ENCODE measurements at regions not wholly inside any gene's neighbourhood (a gene's known extent, or its start where the extent isn't known, plus 50 kb on each side); places are given as distances from the start of the nearest gene placed in this dataset.

DNA sequence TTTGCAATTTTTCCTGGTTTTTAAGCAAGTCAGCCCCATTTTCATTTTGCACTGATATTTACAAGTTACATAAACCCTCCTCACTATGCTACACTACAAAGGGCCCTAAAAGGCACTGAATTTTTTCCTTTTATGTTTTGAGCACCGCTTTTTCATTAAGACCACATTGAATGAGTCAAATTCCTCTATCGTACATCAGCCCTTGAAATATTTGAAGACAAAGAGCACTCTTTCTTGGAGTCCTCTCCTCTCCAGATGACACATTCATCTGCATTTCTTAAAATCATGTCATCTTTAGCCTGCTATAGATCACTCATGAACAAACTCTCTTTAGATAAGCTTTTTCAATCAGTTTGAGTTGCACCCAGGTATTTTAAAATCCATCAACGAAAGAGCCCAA is 306.6 kb upstream of the SOX11 start:
- TF ChIP-seq EZH2phosphoT487 (IDR thresholded peaks at IDR 0.05; ENCODE audit: insufficient read depth, low read depth) (no peak), EZH2 (IDR thresholded peaks at IDR 0.05; ENCODE audit: insufficient read depth, poor library complexity, severe bottlenecking) (no peak)
- H3K27me3 ChIP-seq (replicated peaks; ENCODE audit: insufficient read depth), result no peaks in the 10 kb centered on the region
- no peak overlapping the region for H2AFZ ChIP-seq
- no peaks in the 10 kb centered on the region for H3K4me1 ChIP-seq (ENCODE audit: insufficient read depth)
- no peak overlapping the region for H3K4me2 ChIP-seq (ENCODE audit: unreplicated experiment)
- 10 to 15% methylated on average over 3 of the region's 3 CpGs for WGBS, 2 experiments (ENCODE audit: low coverage in 1 of 2, low lambda C conversion rate in 2 of 2, missing lambda C conversion rate in 2 of 2)
- DNase-seq, result no peak
- H3K79me2 ChIP-seq (ENCODE audit: insufficient read depth), result no peaks in the 10 kb centered on the region
- in situ Hi-C loops (cut with MboI), result no loop called here
- H3K9me2 ChIP-seq (ENCODE audit: insufficient read depth), result no peaks in the 10 kb centered on the region
- no peaks in the 10 kb centered on the region for H3F3A ChIP-seq (ENCODE audit: insufficient read depth)
- no peak overlapping the region for H3K27ac ChIP-seq
- H3K4me3 ChIP-seq, result no peak overlapping the region
- no peaks in the 10 kb centered on the region for H4K20me1 ChIP-seq (ENCODE audit: insufficient read depth)
- H3K36me3 ChIP-seq (ENCODE audit: low read depth), result no peaks in the 10 kb centered on the region
- H3K9ac ChIP-seq, result no peak overlapping the region
- no peaks in the 10 kb centered on the region for H3K9me3 ChIP-seq (ENCODE audit: low read depth)

GRCh38 chr2:5387406-5387805 is 304.8 kb upstream of the SOX11 start:
- no peaks in the 10 kb centered on the region for H3K9me2 ChIP-seq (ENCODE audit: insufficient read depth)
- no peaks in the 10 kb centered on the region for H3K27me3 ChIP-seq (replicated peaks; ENCODE audit: insufficient read depth)
- no peak overlapping the region for H3K4me3 ChIP-seq
- no peaks in the 10 kb centered on the region for H3K79me2 ChIP-seq (ENCODE audit: insufficient read depth)
- no peaks in the 10 kb centered on the region for H4K20me1 ChIP-seq (ENCODE audit: insufficient read depth)
- H3F3A ChIP-seq (ENCODE audit: insufficient read depth), result no peaks in the 10 kb centered on the region
- no peaks in the 10 kb centered on the region for H3K4me1 ChIP-seq (ENCODE audit: insufficient read depth)
- in situ Hi-C loops (cut with MboI), result no loop called here
- no peak overlapping the region for H2AFZ ChIP-seq
- TF ChIP-seq EZH2phosphoT487 (IDR thresholded peaks at IDR 0.05; ENCODE audit: insufficient read depth, low read depth), result no peak
- no peak for TF ChIP-seq EZH2 (IDR thresholded peaks at IDR 0.05; ENCODE audit: insufficient read depth, poor library complexity, severe bottlenecking)
- H3K36me3 ChIP-seq (ENCODE audit: low read depth), result no peaks in the 10 kb centered on the region
- no peak overlapping the region for H3K4me2 ChIP-seq (ENCODE audit: unreplicated experiment)
- H3K9ac ChIP-seq, result no peak overlapping the region
- H3K9me3 ChIP-seq (ENCODE audit: low read depth), result no peaks in the 10 kb centered on the region
- WGBS, 2 experiments (ENCODE audit: low coverage in 1 of 2, low lambda C conversion rate in 2 of 2, missing lambda C conversion rate in 2 of 2), result 36 to 47% methylated on average over 2 of the region's 2 CpGs
- no peak for DNase-seq
- no peak overlapping the region for H3K27ac ChIP-seq

- no peak overlapping the region for H2AFZ ChIP-seq
- no peaks in the 10 kb centered on the region for H3K9me3 ChIP-seq (ENCODE audit: low read depth)
- H3F3A ChIP-seq (ENCODE audit: insufficient read depth), result no peaks in the 10 kb centered on the region
- H4K20me1 ChIP-seq (ENCODE audit: insufficient read depth), result no peaks in the 10 kb centered on the region
- no peak overlapping the region for H3K4me3 ChIP-seq
- no peak overlapping the region for H3K9ac ChIP-seq
- H3K79me2 ChIP-seq (ENCODE audit: insufficient read depth), result no peaks in the 10 kb centered on the region
- in situ Hi-C loops (cut with MboI), result no loop called here
- DNase-seq, result no peak
- no peaks in the 10 kb centered on the region for H3K9me2 ChIP-seq (ENCODE audit: insufficient read depth)
- H3K4me1 ChIP-seq (ENCODE audit: insufficient read depth), result no peaks in the 10 kb centered on the region
- WGBS, 2 experiments (ENCODE audit: low coverage in 1 of 2, low lambda C conversion rate in 2 of 2, missing lambda C conversion rate in 2 of 2), result 24 to 36% methylated on average over 4 to 5 of the region's 5 CpGs
- H3K27ac ChIP-seq, result no peak overlapping the region
- no peak overlapping the region for H3K4me2 ChIP-seq (ENCODE audit: unreplicated experiment)
- no peaks in the 10 kb centered on the region for H3K36me3 ChIP-seq (ENCODE audit: low read depth)
- no peaks in the 10 kb centered on the region for H3K27me3 ChIP-seq (replicated peaks; ENCODE audit: insufficient read depth)
- TF ChIP-seq EZH2 (IDR thresholded peaks at IDR 0.05; ENCODE audit: insufficient read depth, poor library complexity, severe bottlenecking), result no peak
- no peak for TF ChIP-seq EZH2phosphoT487 (IDR thresholded peaks at IDR 0.05; ENCODE audit: insufficient read depth, low read depth)
Measured at GRCh38 chr2:5389740-5390139, 302.4 kb upstream of the SOX11 start.

DNA sequence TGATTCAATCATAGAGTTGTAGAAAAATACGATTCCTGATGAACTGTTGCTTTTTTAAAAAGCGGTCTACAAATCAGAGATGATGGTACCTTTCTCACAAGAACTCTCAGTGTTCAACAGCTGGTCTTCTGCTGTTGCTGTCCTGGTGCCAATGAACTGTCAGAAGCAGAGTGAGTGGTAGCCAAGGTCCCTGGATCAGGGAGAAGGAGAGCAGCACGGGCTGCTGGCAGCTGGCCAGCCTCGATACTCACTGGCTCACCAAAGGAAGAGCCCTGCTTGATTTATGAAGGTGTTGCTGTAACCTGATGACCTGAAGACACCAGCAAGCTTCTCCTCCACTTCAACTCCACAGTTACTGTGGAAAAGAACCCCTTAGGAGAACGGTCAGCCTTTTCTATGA is 300.8 kb upstream of the SOX11 start:
- TF ChIP-seq EZH2phosphoT487 (IDR thresholded peaks at IDR 0.05; ENCODE audit: insufficient read depth, low read depth), result no peak
- TF ChIP-seq EZH2 (IDR thresholded peaks at IDR 0.05; ENCODE audit: insufficient read depth, poor library complexity, severe bottlenecking), result no peak
- Histone ChIP-seq H2AFZ (no peak overlapping the region), H3K36me3 (ENCODE audit: low read depth) (no peaks in the 10 kb centered on the region), H3K4me3 (no peak overlapping the region), H3K27me3 (replicated peaks; ENCODE audit: insufficient read depth) (no peaks in the 10 kb centered on the region), H3K79me2 (ENCODE audit: insufficient read depth) (no peaks in the 10 kb centered on the region), H3K9me3 (ENCODE audit: low read depth) (no peaks in the 10 kb centered on the region), H3K4me1 (ENCODE audit: insufficient read depth) (no peaks in the 10 kb centered on the region), H3K9me2 (ENCODE audit: insufficient read depth) (no peaks in the 10 kb centered on the region), H3K27ac (no peak overlapping the region), H3F3A (ENCODE audit: insufficient read depth) (no peaks in the 10 kb centered on the region), H4K20me1 (ENCODE audit: insufficient read depth) (no peaks in the 10 kb centered on the region), H3K9ac (no peak overlapping the region), H3K4me2 (ENCODE audit: unreplicated experiment) (no peak overlapping the region)
- in situ Hi-C loops (cut with MboI), result no loop called here
- no peak for DNase-seq
- WGBS, 2 experiments (ENCODE audit: low coverage in 1 of 2, low lambda C conversion rate in 2 of 2, missing lambda C conversion rate in 2 of 2), result 7 to 14% methylated on average over 5 of the region's 5 CpGs

- Histone ChIP-seq H3F3A (ENCODE audit: insufficient read depth) (no peaks in the 10 kb centered on the region), H3K4me1 (ENCODE audit: insufficient read depth) (no peaks in the 10 kb centered on the region), H3K27ac (no peak overlapping the region), H3K9me3 (ENCODE audit: low read depth) (no peaks in the 10 kb centered on the region), H3K36me3 (ENCODE audit: low read depth) (no peaks in the 10 kb centered on the region), H3K9me2 (ENCODE audit: insufficient read depth) (no peaks in the 10 kb centered on the region), H3K27me3 (replicated peaks; ENCODE audit: insufficient read depth) (no peaks in the 10 kb centered on the region), H3K9ac (no peak overlapping the region), H2AFZ (no peak overlapping the region), H4K20me1 (ENCODE audit: insufficient read depth) (no peaks in the 10 kb centered on the region), H3K4me2 (ENCODE audit: unreplicated experiment) (no peak overlapping the region), H3K79me2 (ENCODE audit: insufficient read depth) (no peaks in the 10 kb centered on the region), H3K4me3 (no peak overlapping the region)
- in situ Hi-C loops (cut with MboI), result no loop called here
- WGBS, 2 experiments (ENCODE audit: low coverage in 1 of 2, low lambda C conversion rate in 2 of 2, missing lambda C conversion rate in 2 of 2), result 13 to 24% methylated on average over 4 of the region's 4 CpGs
- no peak for TF ChIP-seq EZH2phosphoT487 (IDR thresholded peaks at IDR 0.05; ENCODE audit: insufficient read depth, low read depth)
- TF ChIP-seq EZH2 (IDR thresholded peaks at IDR 0.05; ENCODE audit: insufficient read depth, poor library complexity, severe bottlenecking), result no peak
- DNase-seq, result no peak
Measured at GRCh38 chr2:5392658-5393057, 299.5 kb upstream of the SOX11 start.

All from GM23248 (cell line).